HEK293 (cell line): ENCODE measurements at regions not wholly inside any gene's neighbourhood (a gene's known extent, or its start where the extent isn't known, plus 50 kb on each side); places are given as distances from the start of the nearest gene placed in this dataset.
A peak's percentile ranks its signal among the peaks of the same experiment; 100 is the strongest.

ENCODE experiments used
- CTCF ChIA-PET: fragments of 350-600 bp; formaldehyde crosslinking; extraction: SDS; loops from one replicate; lab custom pipeline; 2021; ENCODE audit warnings: antibody characterized with exemption; lab: Yijun Ruan, JAX
- POLR2A ChIA-PET: fragments of 300-600 bp; formaldehyde crosslinking; extraction: SDS; loops from one replicate; lab custom pipeline; 2020; ENCODE audit warnings: antibody characterized with exemption, inconsistent platforms; lab: Yijun Ruan, JAX
- H3K27ac ChIP-seq: fragments of 200-500 bp; sonication (Bioruptor generic); 2 replicates; pipeline ENCODE4 v1.5.1; 2014; ENCODE audit warnings: low read depth, low read length, control low read depth, inconsistent platforms; ENCODE audit errors: extremely low read depth
- H3K36me3 ChIP-seq, 2 experiments: fragments of 200-500 bp in 1 of 2; sonication (Bioruptor generic) in 1 of 2; 1 replicate in 1 of 2; 2 replicates in 1 of 2; pipeline ENCODE4 v1.5.1; 2014 to 2017; ENCODE audit warnings: inconsistent platforms in 2 of 2, low read length in 2 of 2; ENCODE audit not compliant: control insufficient read depth in 2 of 2, insufficient read depth in 1 of 2
- H3K4me1 ChIP-seq: fragments of 200-500 bp; sonication (Bioruptor generic); 2 replicates; pipeline ENCODE4 v1.5.1; 2014; ENCODE audit warnings: mild to moderate bottlenecking, low read length, inconsistent platforms; ENCODE audit not compliant: control insufficient read depth, insufficient read depth
- H3K4me3 ChIP-seq: 2 replicates; pipeline ENCODE4 v1.5.1; 2011; ENCODE audit warnings: low read depth, mild to moderate bottlenecking, control low read depth, low read length, moderate library complexity
- H3K9me3 ChIP-seq: fragments of 200-500 bp; sonication (Bioruptor generic); 2 replicates; pipeline ENCODE4 v1.5.1; 2014; ENCODE audit warnings: low read depth, low read length, inconsistent platforms; ENCODE audit not compliant: control insufficient read depth, insufficient read depth
- ATF2 ChIP-seq: fragments of 450-650 bp; formaldehyde crosslinking; IDR thresholded peaks from 2 replicates; pipeline ENCODE4 v1.5.1; 2016; ENCODE audit warnings: missing biosample characterization, missing genetic modification characterization, low read depth
- BCL11A ChIP-seq: fragments of 450-650 bp; formaldehyde crosslinking; IDR thresholded peaks from 2 replicates; pipeline ENCODE4 v1.5.1; 2016; ENCODE audit warnings: low read depth, missing biosample characterization, missing genetic modification characterization
- GFI1B ChIP-seq: fragments of 450-650 bp; formaldehyde crosslinking; IDR thresholded peaks from 2 replicates; pipeline ENCODE4 v1.5.1; 2016; ENCODE audit warnings: missing biosample characterization, missing genetic modification characterization
- GLIS2 ChIP-seq: fragments of 450-650 bp; formaldehyde crosslinking; IDR thresholded peaks from 2 replicates; pipeline ENCODE4 v1.5.1; 2016; ENCODE audit warnings: missing biosample characterization, missing genetic modification characterization
- INSM2 ChIP-seq: fragments of 450-650 bp; formaldehyde crosslinking; IDR thresholded peaks from 2 replicates; pipeline ENCODE4 v1.5.1; 2016; ENCODE audit warnings: missing biosample characterization, missing genetic modification characterization
- PBX3 ChIP-seq: sonication (generic); formaldehyde crosslinking; IDR thresholded peaks from 2 replicates; pipeline ENCODE4 v1.8.1; 2022; ENCODE audit warnings: mild to moderate bottlenecking, moderate library complexity, missing genetic modification reagents
- ZFP69B ChIP-seq: fragments of 450-650 bp; formaldehyde crosslinking; IDR thresholded peaks from 2 replicates; pipeline ENCODE4 v1.5.1; 2016; ENCODE audit warnings: missing biosample characterization, missing genetic modification characterization
- ZNF114 ChIP-seq: fragments of 450-650 bp; formaldehyde crosslinking; IDR thresholded peaks from 2 replicates; pipeline ENCODE4 v1.5.0; 2017; ENCODE audit warnings: missing biosample characterization, missing genetic modification characterization
- ZNF155 ChIP-seq: fragments of 450-650 bp; formaldehyde crosslinking; IDR thresholded peaks from 2 replicates; pipeline ENCODE4 v1.5.1; 2016; ENCODE audit warnings: missing biosample characterization, missing genetic modification characterization
- ZNF174 ChIP-seq: fragments of 450-650 bp; formaldehyde crosslinking; IDR thresholded peaks from 2 replicates; pipeline ENCODE4 v1.5.0; 2017; ENCODE audit warnings: missing biosample characterization, mild to moderate bottlenecking, missing genetic modification characterization
- ZNF23 ChIP-seq: fragments of 450-650 bp; formaldehyde crosslinking; IDR thresholded peaks from 2 replicates; pipeline ENCODE4 v1.5.1; 2016; ENCODE audit warnings: missing biosample characterization, missing genetic modification characterization, borderline replicate concordance
- ZNF274 ChIP-seq, 2 experiments: fragments of 200-500 bp in 1 of 2; fragments of 450-650 bp in 1 of 2; sonication (Bioruptor generic) in 1 of 2; formaldehyde crosslinking in 1 of 2; IDR thresholded peaks; 2 replicates each; pipeline versions ENCODE4 v1.5.1 to v1.6.1; 2014 to 2016; ENCODE audit warnings: borderline replicate concordance in 1 of 2, inconsistent platforms in 1 of 2, low read length in 1 of 2, missing biosample characterization in 1 of 2, missing genetic modification characterization in 1 of 2
- ZNF292 ChIP-seq: fragments of 450-650 bp; formaldehyde crosslinking; IDR thresholded peaks from 2 replicates; pipeline ENCODE4 v1.5.1; 2016; ENCODE audit warnings: low read depth, missing biosample characterization, missing genetic modification characterization, borderline replicate concordance
- ZNF404 ChIP-seq: fragments of 450-650 bp; formaldehyde crosslinking; IDR thresholded peaks from 2 replicates; pipeline ENCODE4 v1.5.1; 2017; ENCODE audit warnings: missing biosample characterization, missing genetic modification characterization
- ZNF48 ChIP-seq: fragments of 450-650 bp; formaldehyde crosslinking; IDR thresholded peaks from 2 replicates; pipeline ENCODE4 v1.5.1; 2016; ENCODE audit warnings: missing biosample characterization, missing genetic modification characterization
- ZNF518A ChIP-seq: fragments of 450-650 bp; formaldehyde crosslinking; conservative IDR thresholded peaks from 2 replicates; pipeline ENCODE4 v1.5.1; 2016; ENCODE audit warnings: low read depth, missing biosample characterization, missing genetic modification characterization
- ZNF585B ChIP-seq: fragments of 450-650 bp; formaldehyde crosslinking; IDR thresholded peaks from 2 replicates; pipeline ENCODE4 v1.5.1; 2016; ENCODE audit warnings: missing biosample characterization, missing genetic modification characterization
- ZNF623 ChIP-seq: fragments of 450-650 bp; formaldehyde crosslinking; IDR thresholded peaks from 2 replicates; pipeline ENCODE4 v1.5.1; 2016; ENCODE audit warnings: missing biosample characterization, missing genetic modification characterization
- ZNF701 ChIP-seq: fragments of 450-650 bp; formaldehyde crosslinking; IDR thresholded peaks from 2 replicates; pipeline ENCODE4 v1.5.1; 2016; ENCODE audit warnings: missing biosample characterization, missing genetic modification characterization
- ZSCAN23 ChIP-seq: fragments of 450-650 bp; formaldehyde crosslinking; IDR thresholded peaks from 2 replicates; pipeline ENCODE4 v1.5.1; 2016; ENCODE audit warnings: missing biosample characterization, missing genetic modification characterization
- ZSCAN30 ChIP-seq: fragments of 450-650 bp; IDR thresholded peaks from 2 replicates; pipeline ENCODE4 v1.5.1; 2018; ENCODE audit warnings: missing biosample characterization, mild to moderate bottlenecking, missing genetic modification characterization, moderate library complexity

- Histone ChIP-seq H3K27ac (no peak overlapping the region), H3K4me3 (no peak overlapping the region), H3K9me3 (no peaks in the 10 kb centered on the region), H3K4me1 (0 out of 2 replicates have a peak, but pooled peaks cover 2% of the 10 kb centered on the region), H3K36me3 (no peaks in the 10 kb centered on the region)
- ChIA-PET CTCF (no interaction called here), POLR2A (no interaction called here)
- TF ChIP-seq ZNF585B (tag by site-specific recombination) (no peak), PBX3 (CRISPR knock-in tag) (no peak), ZNF623 (tag by site-specific recombination) (no peak), ZFP69B (no peak), GFI1B (no peak), ATF2 (tag by site-specific recombination) (peak; percentile 46; the same call in 1 of the 2 replicates)
Observed at GRCh38 chr18:60499675-60500074, 127.1 kb upstream of the MC4R start.

DNA sequence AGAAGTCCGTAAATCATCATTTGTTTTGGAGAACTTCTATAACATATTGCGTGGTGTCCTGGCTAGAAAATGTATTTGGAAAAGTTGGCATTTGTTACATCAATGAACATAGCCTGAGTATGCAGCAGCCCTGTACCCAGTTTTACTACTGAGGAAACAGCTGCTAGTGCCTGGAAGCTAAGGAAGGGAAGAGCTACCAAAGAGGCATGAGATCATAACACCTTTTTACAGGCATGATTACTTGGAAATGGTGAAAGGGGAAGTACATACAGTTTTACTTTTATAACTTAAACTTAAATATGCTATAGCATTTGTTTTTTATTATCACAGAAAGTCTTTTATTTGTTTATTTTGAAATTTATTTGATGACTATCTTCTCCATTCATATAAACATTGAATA, 128.4 kb upstream of the MC4R start:
- no peak overlapping the region for H3K27ac ChIP-seq
- H3K9me3 ChIP-seq: no peaks in the 10 kb centered on the region
- ChIA-PET POLR2A (no interaction called here), CTCF (no interaction called here)
- TF ChIP-seq ZNF292 (tag by site-specific recombination) (no peak), ZNF48 (tag by site-specific recombination) (no peak), ZNF274 (IDR thresholded peaks at IDR 0.05; ENCODE audit: low read length) (no peak), ZNF274 (tag by site-specific recombination; IDR thresholded peaks at IDR 0.05; ENCODE audit: borderline replicate concordance) (no peak), GLIS2 (tag by site-specific recombination) (no peak), INSM2 (tag by site-specific recombination) (no peak)
- H3K4me3 ChIP-seq: no peak overlapping the region
- H3K36me3 ChIP-seq: no peaks in the 10 kb centered on the region
- H3K4me1 ChIP-seq: 0 out of 2 replicates have a peak, but pooled peaks cover 2% of the 10 kb centered on the region

DNA sequence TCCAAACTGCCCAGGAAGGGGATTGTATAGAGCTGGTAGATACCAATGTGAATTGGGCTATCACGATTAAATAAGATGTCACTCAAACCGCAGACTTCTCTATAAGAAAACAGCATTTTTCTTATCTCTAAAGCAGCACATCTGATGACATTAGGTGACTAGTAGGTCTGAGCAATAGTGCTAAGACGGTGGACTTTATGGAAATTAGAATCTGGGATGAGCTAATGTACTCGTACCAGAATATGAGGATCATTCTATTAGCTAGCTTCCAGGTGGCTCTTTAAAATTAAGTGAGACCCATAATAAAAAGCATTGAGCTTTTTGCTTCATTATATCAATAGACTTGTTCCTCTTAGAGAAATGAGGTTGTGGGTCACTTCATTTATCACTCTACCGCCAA, 130.0 kb upstream of the MC4R start:
- Histone ChIP-seq H3K4me1 (0 out of 2 replicates have a peak, but pooled peaks cover 2% of the 10 kb centered on the region), H3K27ac (no peak overlapping the region), H3K36me3 (no peaks in the 10 kb centered on the region), H3K9me3 (no peaks in the 10 kb centered on the region), H3K4me3 (no peak overlapping the region)
- POLR2A ChIA-PET: no interaction called here
- CTCF ChIA-PET: interaction anchor here (0.5 to 0.7 kb wide), 2 partner anchors 14 to 161 kb away, joined by 3 read pairs; no protein-coding TSS in a partner anchor
- TF ChIP-seq ZNF155 (tag by site-specific recombination): no peak
- no peak for TF ChIP-seq BCL11A (tag by site-specific recombination)
- no peak for TF ChIP-seq ZNF701 (tag by site-specific recombination)
- no peak for TF ChIP-seq ZSCAN30 (tag by site-specific recombination)
- TF ChIP-seq ZNF174: no peak
- TF ChIP-seq ZNF23 (tag by site-specific recombination): no peak
- no peak for TF ChIP-seq GFI1B
- TF ChIP-seq ZNF404 (tag by site-specific recombination): no peak
- TF ChIP-seq PBX3 (CRISPR knock-in tag): no peak
- TF ChIP-seq ZNF114 (tag by site-specific recombination): no peak
- TF ChIP-seq ZSCAN23 (tag by site-specific recombination): no peak
- TF ChIP-seq ZNF518A (tag by site-specific recombination): no peak
